SK-N-MC (cell line): ENCODE measurements at regions not wholly inside any gene's neighbourhood (a gene's known extent, or its start where the extent isn't known, plus 50 kb on each side); places are given as distances from the start of the nearest gene placed in this dataset.
"Not testable (repeated sequence)": the region's sequence is repeated elsewhere in the genome, so short reads cannot be mapped to it uniquely, and the experiment has no call there.

ENCODE experiments used
- EZH2 ChIP-seq: fragments of 200-600 bp; sonication (generic); IDR thresholded peaks from one replicate; pipeline ENCODE4 v1.6.1; 2017; ENCODE audit warnings: antibody characterized with exemption
- POLR2AphosphoS5 ChIP-seq: IDR thresholded peaks from 2 replicates; pipeline ENCODE4 v1.6.1; 2012; ENCODE audit warnings: mild to moderate bottlenecking, low read depth, low read length, borderline replicate concordance

GRCh38 chr3:81051133-81051532 lies 710.3 kb downstream of the GBE1 start:
- not testable (repeated sequence) for TF ChIP-seq EZH2, POLR2AphosphoS5
